ENCODE measurements at regions not wholly inside any gene's neighbourhood (a gene's known extent, or its start where the extent isn't known, plus 50 kb on each side); places are given as distances from the start of the nearest gene placed in this dataset.

GRCh38 chr5:114174131-114174530, 187.7 kb upstream of the KCNN2 start:
- H3K27me3 Mint-ChIP-seq, result no peaks in the 10 kb centered on the region
- TF ChIP-seq CTCF (conservative IDR thresholded peaks at IDR 0.05), result no peak
- peaks cover 7% of the 10 kb centered on the region for H3K4me1 Mint-ChIP-seq (ENCODE audit: unreplicated experiment)
- H3K27ac Mint-ChIP-seq, result no peak overlapping the region
- no peak for DNase-seq (ENCODE audit: extremely low spot score, unreplicated experiment)
- no peaks in the 10 kb centered on the region for H3K36me3 Mint-ChIP-seq
- no peaks in the 10 kb centered on the region for H3K9me3 Mint-ChIP-seq
- H3K4me3 Mint-ChIP-seq, result no peak overlapping the region

- Mint-ChIP-seq H3K27me3 (no peaks in the 10 kb centered on the region), H3K36me3 (no peaks in the 10 kb centered on the region), H3K27ac (no peak overlapping the region), H3K4me3 (no peak overlapping the region), H3K9me3 (no peaks in the 10 kb centered on the region), H3K4me1 (ENCODE audit: unreplicated experiment) (peaks cover 7% of the 10 kb centered on the region)
- TF ChIP-seq CTCF (conservative IDR thresholded peaks at IDR 0.05), result no peak
- no peak for DNase-seq (ENCODE audit: extremely low spot score, unreplicated experiment)
Measured at GRCh38 chr5:114174837-114175236, 187.0 kb upstream of the KCNN2 start.

GRCh38 chr5:114176356-114176755, 185.5 kb upstream of the KCNN2 start:
- DNase-seq (ENCODE audit: extremely low spot score, unreplicated experiment), result no peak
- TF ChIP-seq CTCF (conservative IDR thresholded peaks at IDR 0.05), result no peak
- peaks cover 7% of the 10 kb centered on the region for H3K4me1 Mint-ChIP-seq (ENCODE audit: unreplicated experiment)
- no peak overlapping the region for H3K27ac Mint-ChIP-seq
- H3K4me3 Mint-ChIP-seq, result no peak overlapping the region
- H3K36me3 Mint-ChIP-seq, result no peaks in the 10 kb centered on the region
- no peaks in the 10 kb centered on the region for H3K27me3 Mint-ChIP-seq
- H3K9me3 Mint-ChIP-seq, result no peaks in the 10 kb centered on the region

- DNase-seq (ENCODE audit: extremely low spot score, unreplicated experiment), result no peak
- Mint-ChIP-seq H3K4me3 (no peak overlapping the region), H3K27ac (no peak overlapping the region)
Measured at GRCh38 chr5:114179134-114179533, 182.7 kb upstream of the KCNN2 start.

GRCh38 chr5:114184006-114184405, 177.9 kb upstream of the KCNN2 start:
- Mint-ChIP-seq H3K27ac (no peak overlapping the region), H3K9me3 (no peaks in the 10 kb centered on the region), H3K36me3 (no peaks in the 10 kb centered on the region), H3K4me3 (no peak overlapping the region), H3K27me3 (no peaks in the 10 kb centered on the region), H3K4me1 (ENCODE audit: unreplicated experiment) (peaks cover 7% of the 10 kb centered on the region)
- no peak for TF ChIP-seq CTCF (conservative IDR thresholded peaks at IDR 0.05)
- no peak for DNase-seq (ENCODE audit: extremely low spot score, unreplicated experiment)

More at GRCh38 chr5:114179134-114179533, 182.7 kb upstream of the KCNN2 start:
- Mint-ChIP-seq H3K4me1 (ENCODE audit: unreplicated experiment) (peaks cover 7% of the 10 kb centered on the region), H3K27me3 (no peaks in the 10 kb centered on the region), H3K9me3 (no peaks in the 10 kb centered on the region), H3K36me3 (no peaks in the 10 kb centered on the region)
- TF ChIP-seq CTCF (conservative IDR thresholded peaks at IDR 0.05), result no peak

- no peak overlapping the region for H3K4me3 Mint-ChIP-seq
- DNase-seq (ENCODE audit: extremely low spot score, unreplicated experiment), result no peak
- no peaks in the 10 kb centered on the region for H3K36me3 Mint-ChIP-seq
- no peaks in the 10 kb centered on the region for H3K9me3 Mint-ChIP-seq
- no peak for TF ChIP-seq CTCF (conservative IDR thresholded peaks at IDR 0.05)
- H3K27me3 Mint-ChIP-seq, result no peaks in the 10 kb centered on the region
- peaks cover 7% of the 10 kb centered on the region for H3K4me1 Mint-ChIP-seq (ENCODE audit: unreplicated experiment)
- H3K27ac Mint-ChIP-seq, result peak overlapping the region; percentile 35
Measured at GRCh38 chr5:114185274-114185673, 176.6 kb upstream of the KCNN2 start.
